PC-3 (cell line): ENCODE measurements at regions not wholly inside any gene's neighbourhood (a gene's known extent, or its start where the extent isn't known, plus 50 kb on each side); places are given as distances from the start of the nearest gene placed in this dataset.

Source experiments
- ATAC-seq: fragments of 200-7000 bp; cut with Tn5 transposase; 2 replicates; pipeline ENCODE4 v1.9.1; 2020; ENCODE audit warnings: mild to moderate bottlenecking, moderate library complexity
- BruUV-seq: library from RNA; stranded (reverse); fragments of 400-500 nt; replicated peaks from 2 replicates; lab custom pipeline; 2021; lab: Mats Ljungman, UMichigan
- CTCF ChIA-PET: fragments of 300-600 bp; sonication (Branson Sonifier 250); formaldehyde crosslinking; loops from one replicate; lab custom pipeline; 2022; ENCODE audit warnings: antibody characterized with exemption; lab: Charles Lee
- POLR2A ChIA-PET: fragments of 300-600 bp; sonication (Branson Sonifier 250); formaldehyde crosslinking; loops from one replicate; lab custom pipeline; 2022; ENCODE audit warnings: antibody characterized with exemption; ENCODE audit not compliant: unreplicated experiment; lab: Charles Lee
- DNase-seq: peaks from one replicate; pipeline ENCODE4 v3.0.0-alpha.2; 2015
- H2AFZ ChIP-seq: fragments of 300-600 bp; sonication (generic); 2 replicates; pipeline ENCODE4 v1.6.0; 2016; ENCODE audit warnings: antibody characterized with exemption, low read length
- H3F3A ChIP-seq: fragments of 300-600 bp; sonication (generic); one replicate; pipeline ENCODE4 v1.6.0; 2017; ENCODE audit warnings: antibody characterized with exemption, low read length, control low read depth, mild to moderate bottlenecking; ENCODE audit not compliant: unreplicated experiment
- H3K27ac ChIP-seq: fragments of 300-600 bp; sonication (generic); 2 replicates; pipeline ENCODE4 v1.5.1; 2016; ENCODE audit warnings: mild to moderate bottlenecking, low read length
- H3K27me3 ChIP-seq: fragments of 300-600 bp; sonication (generic); 2 replicates; pipeline ENCODE4 v1.6.1; 2016; ENCODE audit warnings: low read length, mixed read lengths
- H3K36me3 ChIP-seq: fragments of 300-600 bp; sonication (generic); 2 replicates; pipeline ENCODE4 v1.6.1; 2016; ENCODE audit warnings: low read depth, mixed run types, low read length, mixed read lengths
- H3K4me1 ChIP-seq: fragments of 300-600 bp; sonication (generic); 2 replicates; pipeline ENCODE4 v1.5.1; 2016; ENCODE audit warnings: low read length; ENCODE audit not compliant: insufficient read depth
- H3K4me2 ChIP-seq: fragments of 300-600 bp; sonication (generic); 2 replicates; pipeline ENCODE4 v1.6.0; 2016; ENCODE audit warnings: low read length
- H3K4me3 ChIP-seq: fragments of 300-600 bp; sonication (generic); 2 replicates; pipeline ENCODE4 v1.5.1; 2016; ENCODE audit warnings: mild to moderate bottlenecking, low read length, mixed read lengths
- H3K79me2 ChIP-seq: fragments of 300-600 bp; sonication (generic); 2 replicates; pipeline ENCODE4 v1.6.1; 2017; ENCODE audit warnings: low read length, mixed read lengths
- H3K9ac ChIP-seq: fragments of 300-600 bp; sonication (generic); 2 replicates; pipeline ENCODE4 v1.6.0; 2016; ENCODE audit warnings: mild to moderate bottlenecking, low read length
- H3K9me2 ChIP-seq: fragments of 300-600 bp; sonication (generic); replicated peaks from 2 replicates; pipeline ENCODE4 v1.6.1; 2016; ENCODE audit warnings: mixed run types, low read length, mixed read lengths
- H3K9me3 ChIP-seq: fragments of 300-600 bp; sonication (generic); 2 replicates; pipeline ENCODE4 v1.6.1; 2016; ENCODE audit warnings: low read length, mixed read lengths
- H4K20me1 ChIP-seq: fragments of 300-600 bp; sonication (generic); 2 replicates; pipeline ENCODE4 v1.6.1; 2016; ENCODE audit warnings: low read length, mixed read lengths
- CTCF ChIP-seq: fragments of 300-600 bp; sonication (generic); conservative IDR thresholded peaks from 2 replicates; pipeline ENCODE4 v1.5.1; 2017; ENCODE audit warnings: antibody characterized with exemption, low read depth, mild to moderate bottlenecking, low read length
- EZH2 ChIP-seq: fragments of 300-600 bp; sonication (generic); IDR thresholded peaks from one replicate; pipeline ENCODE4 v1.6.1; 2017; ENCODE audit warnings: antibody characterized with exemption, mild to moderate bottlenecking, low read length; ENCODE audit not compliant: unreplicated experiment
- EZH2phosphoT487 ChIP-seq: fragments of 300-600 bp; sonication (generic); IDR thresholded peaks from 2 replicates; pipeline ENCODE4 v1.6.1; 2018; ENCODE audit warnings: mild to moderate bottlenecking, antibody characterized with exemption, low read length, borderline replicate concordance
- intact Hi-C: fragments of 100-400 bp; cut with micrococcal nuclease; formaldehyde crosslinking; loops from 2 replicates; pipeline ENCODE4 v1.9.0; 2023

GRCh38 chr19:32246006-32246405 lies 99.4 kb upstream of the ZNF507 start:
- Histone ChIP-seq H3K9me2 (no peaks in the 10 kb centered on the region), H3K27me3 (0 out of 2 replicates have a peak, but pooled peaks cover 4% of the 10 kb centered on the region), H3K9ac (no peak overlapping the region), H3K4me1 (no peaks in the 10 kb centered on the region), H3K79me2 (no peaks in the 10 kb centered on the region), H3K4me2 (no peak overlapping the region), H3K27ac (no peak overlapping the region), H3F3A (no peaks in the 10 kb centered on the region), H3K4me3 (no peak overlapping the region), H4K20me1 (no peaks in the 10 kb centered on the region), H2AFZ (no peak overlapping the region), H3K9me3 (no peaks in the 10 kb centered on the region), H3K36me3 (no peaks in the 10 kb centered on the region)
- intact Hi-C loops: no loop called here
- no peak for ATAC-seq
- ChIA-PET POLR2A (no interaction called here), CTCF (no interaction called here)
- TF ChIP-seq CTCF: no peak
- no peak for TF ChIP-seq EZH2phosphoT487
- no peak for TF ChIP-seq EZH2
- BruUV-seq: no TSS peak
- no peak for DNase-seq

GRCh38 chr19:32251634-32252332 lies 93.6 kb upstream of the ZNF507 start:
- Histone ChIP-seq H3K4me3 (no peak overlapping the region), H3K9ac (no peak overlapping the region), H3K4me1 (no peaks in the 10 kb centered on the region), H3K27me3 (peaks cover 3% of the 10 kb centered on the region; the same call in 1 of the 2 replicates), H3K9me3 (no peaks in the 10 kb centered on the region), H3K79me2 (no peaks in the 10 kb centered on the region), H3F3A (no peaks in the 10 kb centered on the region), H2AFZ (no peak overlapping the region), H3K4me2 (no peak overlapping the region), H4K20me1 (no peaks in the 10 kb centered on the region), H3K27ac (no peak overlapping the region), H3K36me3 (no peaks in the 10 kb centered on the region), H3K9me2 (no peaks in the 10 kb centered on the region)
- TF ChIP-seq CTCF (no peak), EZH2 (no peak), EZH2phosphoT487 (no peak)
- CTCF ChIA-PET: no interaction called here
- no peak for ATAC-seq
- no peak for DNase-seq
- POLR2A ChIA-PET: no interaction called here
- no TSS peak for BruUV-seq
- intact Hi-C loops: no loop called here

DNA sequence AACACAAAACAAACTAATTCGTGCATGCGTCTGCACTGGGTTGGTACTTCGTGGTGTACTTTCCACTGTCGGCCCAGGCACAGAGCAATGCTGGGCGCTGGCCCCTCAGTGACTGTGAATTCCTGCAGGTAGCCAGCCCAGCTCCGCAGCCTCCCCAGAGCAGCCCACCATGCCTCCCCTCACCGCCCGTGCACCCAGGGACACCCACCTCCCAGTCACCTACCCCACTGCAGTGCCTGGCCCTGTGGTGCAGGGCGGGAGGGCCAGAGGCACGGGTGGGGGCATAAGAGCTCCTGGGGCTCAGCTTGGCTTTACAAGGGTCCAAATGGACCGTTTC lies 93.1 kb upstream of the ZNF507 start:
- POLR2A ChIA-PET: no interaction called here
- no peak for ATAC-seq
- Histone ChIP-seq H3K9me3 (no peaks in the 10 kb centered on the region), H3K36me3 (no peaks in the 10 kb centered on the region), H3K4me3 (no peak overlapping the region), H3K4me1 (no peaks in the 10 kb centered on the region), H3K79me2 (no peaks in the 10 kb centered on the region), H3F3A (no peaks in the 10 kb centered on the region), H2AFZ (no peak overlapping the region), H3K9ac (no peak overlapping the region), H3K27me3 (peaks cover 4% of the 10 kb centered on the region), H3K9me2 (no peaks in the 10 kb centered on the region), H3K27ac (no peak overlapping the region), H4K20me1 (no peaks in the 10 kb centered on the region), H3K4me2 (no peak overlapping the region)
- no peak for TF ChIP-seq EZH2
- TF ChIP-seq CTCF: no peak
- no peak for TF ChIP-seq EZH2phosphoT487
- intact Hi-C loops: no loop called here
- BruUV-seq: no TSS peak
- DNase-seq: no peak
- CTCF ChIA-PET: no interaction called here
